ENCODE measurements at regions not wholly inside any gene's neighbourhood (a gene's known extent, or its start where the extent isn't known, plus 50 kb on each side); places are given as distances from the start of the nearest gene placed in this dataset.

- H3K4me3 ChIP-seq (ENCODE audit: low read depth, low read length), result no peak overlapping the region
- no peak for DNase-seq (ENCODE audit: low read depth)
- no peak for TF ChIP-seq CTCF (IDR thresholded peaks at IDR 0.05; ENCODE audit: insufficient read depth, low read length)
Measured at GRCh38 chr2:155363349-155363888, 664.9 kb downstream of the KCNJ3 start.

- no peak for DNase-seq (ENCODE audit: low read depth)
- no peak for TF ChIP-seq CTCF (IDR thresholded peaks at IDR 0.05; ENCODE audit: insufficient read depth, low read length)
- no peak overlapping the region for H3K4me3 ChIP-seq (ENCODE audit: low read depth, low read length)
Measured at GRCh38 chr2:155357172-155357571, 658.7 kb downstream of the KCNJ3 start.

GRCh38 chr2:155356250-155356649, 657.8 kb downstream of the KCNJ3 start:
- no peak overlapping the region for H3K4me3 ChIP-seq (ENCODE audit: low read depth, low read length)
- no peak for TF ChIP-seq CTCF (IDR thresholded peaks at IDR 0.05; ENCODE audit: insufficient read depth, low read length)
- DNase-seq (ENCODE audit: low read depth), result no peak

GRCh38 chr2:155350783-155351580, 652.5 kb downstream of the KCNJ3 start:
- H3K4me3 ChIP-seq (ENCODE audit: low read depth, low read length), result no peak overlapping the region
- no peak for DNase-seq (ENCODE audit: low read depth)
- no peak for TF ChIP-seq CTCF (IDR thresholded peaks at IDR 0.05; ENCODE audit: insufficient read depth, low read length)

GRCh38 chr2:155332016-155332415, 633.5 kb downstream of the KCNJ3 start:
- no peak overlapping the region for H3K4me3 ChIP-seq (ENCODE audit: low read depth, low read length)
- TF ChIP-seq CTCF (IDR thresholded peaks at IDR 0.05; ENCODE audit: insufficient read depth, low read length), result no peak
- DNase-seq (ENCODE audit: low read depth), result no peak

GRCh38 chr2:155320236-155320635, 621.7 kb downstream of the KCNJ3 start:
- H3K4me3 ChIP-seq (ENCODE audit: low read depth, low read length), result no peak overlapping the region
- no peak for DNase-seq (ENCODE audit: low read depth)
- TF ChIP-seq CTCF (IDR thresholded peaks at IDR 0.05; ENCODE audit: insufficient read depth, low read length), result no peak
